ENCODE measurements at regions not wholly inside any gene's neighbourhood (a gene's known extent, or its start where the extent isn't known, plus 50 kb on each side); places are given as distances from the start of the nearest gene placed in this dataset.

GRCh38 chr18:71727909-71728308 lies 816.2 kb downstream of the CBLN2 start:
- no peak for DNase-seq

DNA sequence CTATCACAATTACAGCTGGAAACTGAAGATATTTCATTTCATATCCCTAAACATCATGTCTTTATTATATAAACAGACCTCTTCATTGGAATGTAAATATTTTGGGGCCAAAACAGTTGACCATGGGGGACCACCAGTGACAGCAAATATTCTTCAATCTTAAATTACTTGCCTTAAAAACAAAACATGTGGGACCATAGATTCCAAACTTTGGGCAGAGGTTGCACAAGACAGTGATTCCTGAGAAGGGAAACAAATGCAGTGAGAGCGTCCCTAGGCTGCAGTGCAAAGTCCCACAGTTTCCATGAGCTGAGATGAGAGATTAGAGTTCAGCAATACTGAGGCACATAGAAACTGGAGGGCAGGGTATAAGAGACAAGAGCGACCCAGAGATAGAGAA lies 818.9 kb downstream of the CBLN2 start:
- DNase-seq: no peak

DNA sequence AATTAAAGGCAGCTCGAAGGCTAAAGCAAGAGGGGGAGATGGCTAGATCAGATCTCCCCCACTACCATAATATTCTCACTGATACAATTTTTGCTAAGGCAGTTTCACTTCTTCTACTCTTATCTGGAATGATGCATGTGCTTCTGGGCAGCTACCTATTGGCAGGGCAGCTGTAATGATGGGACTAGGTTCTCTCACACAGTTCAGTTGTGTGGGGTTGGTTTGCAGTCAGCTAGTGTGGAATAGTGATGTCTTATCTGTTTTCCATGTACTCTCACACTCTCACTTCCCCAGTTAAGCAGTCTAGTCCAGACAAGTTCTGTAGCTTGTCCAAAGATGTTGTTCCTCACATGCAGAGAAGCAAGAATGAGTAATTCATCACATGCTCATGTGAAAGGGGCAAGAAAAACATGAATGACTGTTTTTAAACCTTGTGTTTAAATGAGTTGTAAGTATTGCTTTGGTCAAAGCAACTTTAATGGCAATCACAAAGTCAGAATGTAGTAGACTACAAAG lies 836.1 kb downstream of the CBLN2 start:
- DNase-seq: no peak

DNA sequence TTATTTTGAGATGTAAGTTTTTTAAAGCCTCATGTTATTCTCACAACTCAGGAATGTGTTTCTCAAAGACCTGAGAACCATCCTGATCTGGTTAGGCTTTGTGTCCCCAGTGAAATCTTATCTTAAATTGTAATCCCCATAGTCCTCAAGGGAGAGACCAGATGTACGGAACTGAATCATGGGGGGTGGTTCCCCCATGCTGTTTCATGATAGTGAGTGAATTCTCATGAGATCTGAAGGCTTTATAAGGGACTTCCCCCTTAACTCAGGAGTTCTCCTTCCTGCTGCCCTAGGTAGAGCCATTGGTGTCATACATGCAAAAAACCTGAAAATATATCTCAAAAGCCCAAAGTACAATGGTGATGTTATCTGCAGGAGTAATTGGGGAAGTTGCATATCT lies 836.7 kb downstream of the CBLN2 start:
- no peak for DNase-seq

- DNase-seq: no peak
These were observed 854.6 kb downstream of the CBLN2 start for GRCh38 chr18:71689416-71690160.

DNA sequence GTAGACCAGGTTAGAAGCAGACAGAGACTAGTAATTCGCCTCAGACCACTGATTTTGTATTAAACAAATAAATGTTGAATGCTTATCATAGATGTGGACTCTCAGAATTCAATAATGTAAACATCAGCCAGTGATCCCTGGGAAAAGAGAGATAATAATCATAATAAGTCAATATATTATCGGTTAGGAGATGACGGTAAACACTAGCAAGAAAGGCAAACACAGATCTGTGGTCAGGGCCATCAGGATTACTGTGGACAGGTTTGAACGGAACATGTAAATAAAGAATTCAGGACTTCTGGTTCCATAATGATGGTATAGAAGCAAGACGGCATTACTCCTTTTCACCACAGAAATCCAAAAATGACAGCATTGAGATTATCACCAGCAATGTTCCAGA lies 861.6 kb downstream of the CBLN2 start:
- DNase-seq: no peak

GRCh38 chr18:71678144-71678543 lies 866.0 kb downstream of the CBLN2 start:
- DNase-seq: no peak

- DNase-seq: no peak
These were observed 870.2 kb downstream of the CBLN2 start for GRCh38 chr18:71673954-71674353.

- peak in 1 of 14 donors; percentile 4 for DNase-seq
These were observed 870.6 kb downstream of the CBLN2 start for GRCh38 chr18:71673498-71673897.

GRCh38 chr18:71666481-71666880 lies 877.7 kb downstream of the CBLN2 start:
- no peak for DNase-seq

- DNase-seq: no peak
These were observed 879.0 kb downstream of the CBLN2 start for GRCh38 chr18:71665131-71665530.

GRCh38 chr18:71643822-71644221 lies 900.3 kb downstream of the CBLN2 start:
- DNase-seq: no peak

- no peak for DNase-seq
These were observed 913.4 kb downstream of the CBLN2 start for GRCh38 chr18:71630696-71631095.

DNA sequence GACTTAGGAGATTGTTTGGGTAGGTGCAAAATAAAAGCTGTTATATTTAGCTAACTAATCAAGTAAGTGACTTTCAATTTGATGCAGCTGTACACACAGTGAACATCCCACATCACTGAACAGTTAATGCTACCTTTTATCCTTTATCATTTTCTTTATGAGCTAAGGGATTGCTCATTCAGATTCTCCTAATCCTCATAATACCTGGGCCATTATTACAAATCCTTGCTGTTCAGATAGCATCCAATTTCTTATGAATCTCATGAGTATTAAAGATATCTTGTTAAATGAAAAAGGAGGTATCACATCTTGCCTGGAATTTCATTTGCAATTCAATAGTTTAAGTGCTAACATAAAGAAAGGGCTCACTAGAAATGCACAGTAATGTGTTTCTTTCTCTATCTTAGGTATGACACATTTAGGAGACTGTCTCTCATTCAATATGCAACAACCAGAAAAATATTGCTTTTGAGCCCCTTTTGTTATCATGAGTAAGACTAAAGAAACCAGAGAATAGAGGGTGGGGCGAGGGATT lies 918.5 kb downstream of the CBLN2 start:
- DNase-seq: no peak

- no peak for DNase-seq
These were observed 945.8 kb downstream of the CBLN2 start for GRCh38 chr18:71598374-71598773.

- DNase-seq: no peak
These were observed 946.9 kb downstream of the CBLN2 start for GRCh38 chr18:71597219-71597618.

- no peak for DNase-seq
These were observed 960.9 kb downstream of the CBLN2 start for GRCh38 chr18:71583252-71583651.

- DNase-seq: no peak
These were observed 989.5 kb downstream of the CBLN2 start for GRCh38 chr18:71554686-71555085.

- DNase-seq: no peak
These were observed 1002.5 kb downstream of the CBLN2 start for GRCh38 chr18:71541643-71542042.

- no peak for DNase-seq
These were observed 1014.3 kb downstream of the CBLN2 start for GRCh38 chr18:71529703-71530303.

- DNase-seq: no peak
These were observed 1020.4 kb downstream of the CBLN2 start for GRCh38 chr18:71523483-71524435.

DNA sequence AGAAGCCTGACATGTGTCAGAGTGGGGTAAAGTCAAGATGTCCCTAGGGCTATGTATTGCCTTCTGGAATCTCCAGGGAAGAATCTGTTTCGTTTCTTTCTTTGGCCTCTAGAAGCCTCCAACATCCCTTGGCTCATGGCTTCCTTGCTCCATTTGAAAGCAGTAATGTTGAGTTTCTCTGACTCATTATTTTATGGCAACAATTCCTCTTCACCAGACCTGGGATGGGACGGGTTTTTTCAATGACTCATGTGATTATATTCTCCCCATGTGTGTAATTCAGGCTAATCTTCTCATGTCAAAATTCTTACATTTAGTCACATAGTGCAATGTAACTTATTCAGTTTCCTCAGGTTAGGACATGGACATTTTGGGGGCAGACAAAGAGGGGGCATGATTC lies 1038.6 kb downstream of the CBLN2 start:
- no peak for DNase-seq

- DNase-seq: no peak
These were observed 1040.9 kb downstream of the CBLN2 start for GRCh38 chr18:71503222-71503621.
